Mesothelial cell of epicardium (in vitro differentiated cells): ENCODE measurements at regions not wholly inside any gene's neighbourhood (a gene's known extent, or its start where the extent isn't known, plus 50 kb on each side); places are given as distances from the start of the nearest gene placed in this dataset.

Experiments
- DNase-seq, 2 experiments: peaks; one replicate each; pipeline ENCODE4 v3.0.0; 2021; ENCODE audit warnings: low spot score in 2 of 2; ENCODE audit not compliant: unreplicated experiment in 2 of 2
- H3K27ac Mint-ChIP-seq: 2 replicates; pipeline ENCODE4 v1.8.0; 2021; ENCODE audit warnings: mixed read lengths
- H3K27me3 Mint-ChIP-seq: 2 replicates; pipeline ENCODE4 v1.8.0; 2021; ENCODE audit warnings: low read depth, mixed read lengths
- H3K36me3 Mint-ChIP-seq: 2 replicates; pipeline ENCODE4 v1.8.0; 2021; ENCODE audit warnings: mixed read lengths
- H3K4me1 Mint-ChIP-seq: 2 replicates; pipeline ENCODE4 v1.8.0; 2021; ENCODE audit warnings: mixed read lengths
- H3K4me3 Mint-ChIP-seq: 2 replicates; pipeline ENCODE4 v1.8.0; 2021; ENCODE audit warnings: mild to moderate bottlenecking, moderate library complexity, mixed read lengths
- H3K9me3 Mint-ChIP-seq: 2 replicates; pipeline ENCODE4 v1.8.0; 2021; ENCODE audit warnings: mixed read lengths
- CTCF ChIP-seq: fragments of 200-600 bp; sonication (generic); IDR thresholded peaks from one replicate; pipeline ENCODE4 v1.5.0; 2021; ENCODE audit warnings: antibody characterized with exemption; ENCODE audit not compliant: unreplicated experiment

- H3K4me3 Mint-ChIP-seq: no peak overlapping the region
- H3K9me3 Mint-ChIP-seq: no peaks in the 10 kb centered on the region
- H3K4me1 Mint-ChIP-seq: peaks cover 20% of the 10 kb centered on the region
- no peak for DNase-seq
- no peaks in the 10 kb centered on the region for H3K27me3 Mint-ChIP-seq
- peak overlapping the region; percentile 47 for H3K27ac Mint-ChIP-seq
- TF ChIP-seq CTCF: no peak
- no peaks in the 10 kb centered on the region for H3K36me3 Mint-ChIP-seq
Measured at GRCh38 chr14:98946940-98947339, 325.1 kb downstream of the BCL11B start.

- Mint-ChIP-seq H3K4me3 (no peak overlapping the region), H3K27ac (no peak overlapping the region), H3K9me3 (no peaks in the 10 kb centered on the region), H3K36me3 (no peaks in the 10 kb centered on the region), H3K4me1 (peaks cover 20% of the 10 kb centered on the region), H3K27me3 (no peaks in the 10 kb centered on the region)
- DNase-seq: no peak
- no peak for TF ChIP-seq CTCF
Measured at GRCh38 chr14:98947911-98948595, 323.9 kb downstream of the BCL11B start.

GRCh38 chr14:98949051-98949450 lies 322.9 kb downstream of the BCL11B start:
- Mint-ChIP-seq H3K36me3 (no peaks in the 10 kb centered on the region), H3K27ac (no peak overlapping the region), H3K4me1 (peaks cover 20% of the 10 kb centered on the region), H3K4me3 (no peak overlapping the region), H3K9me3 (no peaks in the 10 kb centered on the region), H3K27me3 (peaks cover 5% of the 10 kb centered on the region)
- no peak for DNase-seq
- TF ChIP-seq CTCF: no peak

- H3K27me3 Mint-ChIP-seq: peaks cover 5% of the 10 kb centered on the region
- DNase-seq: no peak
- TF ChIP-seq CTCF: no peak
- H3K4me1 Mint-ChIP-seq: peaks cover 20% of the 10 kb centered on the region
- no peaks in the 10 kb centered on the region for H3K36me3 Mint-ChIP-seq
- H3K27ac Mint-ChIP-seq: no peak overlapping the region
- no peak overlapping the region for H3K4me3 Mint-ChIP-seq
- H3K9me3 Mint-ChIP-seq: no peaks in the 10 kb centered on the region
Measured at GRCh38 chr14:98949481-98950135, 322.4 kb downstream of the BCL11B start.

- peaks cover 20% of the 10 kb centered on the region for H3K4me1 Mint-ChIP-seq
- peaks cover 6% of the 10 kb centered on the region for H3K27me3 Mint-ChIP-seq
- H3K36me3 Mint-ChIP-seq: no peaks in the 10 kb centered on the region
- no peak for TF ChIP-seq CTCF
- no peak for DNase-seq
- H3K4me3 Mint-ChIP-seq: no peak overlapping the region
- no peak overlapping the region for H3K27ac Mint-ChIP-seq
- H3K9me3 Mint-ChIP-seq: no peaks in the 10 kb centered on the region
Measured at GRCh38 chr14:98950353-98950895, 321.6 kb downstream of the BCL11B start.
